HG03045 (cell line): ENCODE measurements at regions not wholly inside any gene's neighbourhood (a gene's known extent, or its start where the extent isn't known, plus 50 kb on each side); places are given as distances from the start of the nearest gene placed in this dataset.
"Not testable (repeated sequence)": the region's sequence is repeated elsewhere in the genome, so short reads cannot be mapped to it uniquely, and the experiment has no call there.

ENCODE experiments used
- ATAC-seq: cut with Tn5 transposase; IDR thresholded peaks from one replicate; pipeline ENCODE4 v1.9.1; 2021; ENCODE audit warnings: mild to moderate bottlenecking, moderate library complexity; ENCODE audit not compliant: unreplicated experiment

GRCh38 chr11:67779189-67779875, 104.9 kb upstream of the ALDH3B2 start:
- ATAC-seq: not testable (repeated sequence)

GRCh38 chr11:67776852-67777520, 102.6 kb upstream of the ALDH3B2 start:
- ATAC-seq: no peak

DNA sequence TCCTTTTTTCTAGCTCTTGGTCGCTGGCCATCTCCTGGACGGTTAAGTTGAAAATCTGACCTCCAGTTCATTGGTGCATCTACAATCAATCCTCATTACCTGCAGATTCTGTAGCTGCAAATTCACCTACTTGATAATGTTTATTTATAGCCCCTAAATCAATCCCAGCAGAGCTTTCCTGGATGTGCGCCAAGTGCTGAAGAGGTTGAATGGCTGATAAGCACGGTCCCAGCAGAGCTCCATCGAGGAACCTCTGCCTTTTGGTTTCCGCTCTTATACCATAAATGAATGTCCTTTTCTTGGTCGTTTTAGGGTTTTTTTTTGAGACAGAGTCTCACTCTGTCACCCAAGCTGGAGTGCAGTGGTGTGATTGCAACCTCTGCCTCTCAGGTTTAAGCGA, 99.8 kb upstream of the ALDH3B2 start:
- not testable (repeated sequence) for ATAC-seq

GRCh38 chr11:67768001-67768730, 93.7 kb upstream of the ALDH3B2 start:
- ATAC-seq: not testable (repeated sequence)

GRCh38 chr11:67761211-67761610, 86.8 kb upstream of the ALDH3B2 start:
- ATAC-seq: not testable (repeated sequence)

GRCh38 chr11:67759321-67759720, 84.9 kb upstream of the ALDH3B2 start:
- ATAC-seq: not testable (repeated sequence)

GRCh38 chr11:67758467-67758866, 84.0 kb upstream of the ALDH3B2 start:
- not testable (repeated sequence) for ATAC-seq

DNA sequence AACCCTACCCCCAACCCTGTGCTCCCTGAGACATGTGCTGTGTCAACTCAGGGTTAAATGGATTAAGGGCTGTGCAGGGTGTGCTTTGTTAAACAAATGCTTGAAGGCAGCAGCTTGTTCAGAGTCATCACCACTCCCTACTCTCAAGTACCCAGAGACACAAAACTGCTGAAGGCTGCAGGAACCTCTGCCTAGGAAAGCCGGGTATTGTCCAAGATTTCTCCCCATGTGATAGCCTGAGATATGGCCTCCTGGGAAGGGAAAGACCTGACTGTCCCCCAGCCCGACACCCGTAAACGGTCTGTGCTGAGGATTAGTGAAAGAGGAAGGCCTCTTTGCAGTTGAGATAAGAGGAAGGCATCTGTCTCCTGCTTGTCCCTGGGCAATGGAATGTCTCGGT, 83.6 kb upstream of the ALDH3B2 start:
- not testable (repeated sequence) for ATAC-seq

- not testable (repeated sequence) for ATAC-seq
Observed at GRCh38 chr11:67753820-67754219, 79.4 kb upstream of the ALDH3B2 start.

GRCh38 chr11:67745181-67745726, 70.8 kb upstream of the ALDH3B2 start:
- ATAC-seq: no peak

DNA sequence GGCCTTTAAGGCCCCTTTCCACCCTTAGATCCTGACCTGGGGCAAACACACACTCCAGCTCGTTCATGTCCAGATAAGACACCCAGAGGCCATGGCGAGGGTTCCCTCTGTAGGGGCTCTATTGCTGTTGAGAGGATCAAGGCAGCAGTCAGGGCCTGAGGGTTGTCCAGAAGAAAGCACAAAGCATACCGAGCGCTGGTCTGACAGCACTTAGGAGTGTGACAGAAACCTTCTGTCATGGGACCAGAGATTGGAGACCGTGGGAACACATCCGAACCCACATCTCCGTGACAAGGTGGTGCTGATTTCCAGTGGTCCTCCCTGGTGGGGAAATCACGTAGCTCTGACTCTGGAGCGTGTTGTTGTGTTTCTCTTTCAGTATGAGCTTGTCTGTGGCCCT, 69.8 kb upstream of the ALDH3B2 start:
- not testable (repeated sequence) for ATAC-seq

GRCh38 chr11:67738231-67738630, 63.8 kb upstream of the ALDH3B2 start:
- not testable (repeated sequence) for ATAC-seq

DNA sequence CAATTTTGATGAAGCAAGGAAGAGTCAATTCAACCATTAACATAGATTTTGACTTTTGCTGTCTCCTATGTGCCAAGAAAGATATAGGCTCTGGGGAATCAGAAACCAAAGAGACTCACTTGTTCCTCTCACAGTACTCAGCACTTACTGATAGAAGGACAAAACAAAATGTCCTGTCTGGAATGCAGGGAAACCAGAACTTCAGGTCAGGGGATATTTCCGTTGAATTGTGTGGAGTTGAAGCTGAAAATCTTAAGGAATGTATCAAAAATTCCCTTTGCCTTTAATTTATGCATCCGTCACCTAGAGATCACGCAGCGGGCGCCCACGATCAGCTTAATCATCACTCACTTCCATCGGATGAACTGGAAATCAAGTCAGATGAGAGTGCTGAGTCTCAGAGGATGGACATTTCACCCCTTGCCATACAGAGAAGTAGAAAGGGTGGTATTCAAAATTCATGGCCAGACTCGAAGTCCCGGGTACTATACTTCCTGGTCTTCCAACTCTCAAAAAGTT, 63.2 kb upstream of the ALDH3B2 start:
- ATAC-seq: not testable (repeated sequence)

- ATAC-seq: no peak
Observed at GRCh38 chr11:67732045-67732787, 57.8 kb upstream of the ALDH3B2 start.

GRCh38 chr11:67731583-67731982, 57.2 kb upstream of the ALDH3B2 start:
- ATAC-seq: no peak

GRCh38 chr11:67728163-67728571, 53.7 kb upstream of the ALDH3B2 start:
- ATAC-seq: not testable (repeated sequence)

DNA sequence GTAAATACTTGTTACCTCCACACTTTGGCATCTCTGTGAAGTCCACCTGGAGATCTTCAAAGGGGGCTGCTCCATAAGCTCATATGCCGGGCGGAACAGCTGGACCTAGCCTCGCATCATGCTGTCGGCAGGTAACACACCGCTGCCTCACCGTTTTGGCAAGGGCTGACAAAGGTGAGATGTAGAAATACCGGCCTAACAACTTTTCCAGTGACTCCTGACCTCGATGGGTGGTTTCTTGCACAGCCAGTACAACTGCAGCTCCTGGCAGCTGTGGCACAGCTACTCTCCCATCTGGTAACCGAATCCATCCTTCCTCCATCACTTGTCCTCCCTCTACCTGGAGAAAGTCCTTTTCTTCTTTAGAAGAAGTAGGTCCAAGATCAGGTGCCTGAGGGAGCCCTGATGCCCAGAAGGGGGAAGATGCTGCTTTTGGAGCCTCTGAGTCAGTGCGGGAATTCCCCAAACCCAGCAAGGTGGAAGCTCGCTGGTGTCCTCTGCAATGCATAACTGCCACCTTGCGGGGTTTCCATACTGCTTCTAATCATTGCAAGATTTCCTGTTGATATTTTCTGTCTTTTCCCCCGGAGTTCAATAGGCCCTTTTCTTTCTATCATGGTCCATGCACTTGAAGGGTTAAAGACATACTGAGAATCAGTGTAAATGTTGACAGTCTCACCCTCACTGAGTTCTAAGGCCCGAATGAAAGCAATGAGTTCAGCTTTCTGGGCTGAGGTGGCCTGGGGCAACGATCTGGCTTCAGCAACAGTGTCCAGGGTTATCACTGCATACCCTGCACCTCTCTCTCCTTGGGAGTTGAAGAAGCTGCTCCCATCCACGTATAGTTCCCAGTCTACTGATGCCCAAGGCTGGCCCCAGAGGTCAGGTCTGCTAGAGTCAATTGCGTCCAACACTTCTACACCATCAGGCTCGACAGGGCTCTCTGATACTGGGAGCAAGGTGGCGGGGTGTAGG, 52.9 kb upstream of the ALDH3B2 start:
- ATAC-seq: not testable (repeated sequence)
